Stimulated activated effector memory CD8-positive, alpha-beta T cell treated with anti-CD3 and anti-CD28 coated beads, Interleukin-12 subunit alpha, Interleukin-12 subunit beta, amount 100 ng/mL, for 72 hours (primary cell): ENCODE measurements at regions not wholly inside any gene's neighbourhood (a gene's known extent, or its start where the extent isn't known, plus 50 kb on each side); places are given as distances from the start of the nearest gene placed in this dataset.

Source experiments
- ATAC-seq: fragments of 150-1000 bp; cut with Tn5 transposase; 2 replicates; pipeline ENCODE4 v1.10.0; 2021
- DNase-seq, 2 donors: peaks; one replicate each; pipeline ENCODE4 v3.0.0; 2021 to 2022; ENCODE audit warnings: low spot score in 2 of 2
- H3K27ac Mint-ChIP-seq: one replicate; pipeline ENCODE4 v1.8.0; 2022; ENCODE audit warnings: mild to moderate bottlenecking, mixed read lengths
- H3K36me3 Mint-ChIP-seq: one replicate; pipeline ENCODE4 v1.8.0; 2022; ENCODE audit warnings: mild to moderate bottlenecking, mixed read lengths
- H3K4me1 Mint-ChIP-seq: one replicate; pipeline ENCODE4 v1.8.0; 2022; ENCODE audit warnings: mixed read lengths
- H3K4me3 Mint-ChIP-seq: one replicate; pipeline ENCODE4 v1.8.0; 2022; ENCODE audit warnings: mild to moderate bottlenecking, mixed read lengths
- H3K9me3 Mint-ChIP-seq: one replicate; pipeline ENCODE4 v1.8.0; 2022; ENCODE audit warnings: mixed read lengths

GRCh38 chr11:70630068-70630467 lies 231.7 kb downstream of the CTTN start:
- H3K27ac Mint-ChIP-seq, result no peak overlapping the region
- H3K4me1 Mint-ChIP-seq, result no peaks in the 10 kb centered on the region
- H3K9me3 Mint-ChIP-seq, result no peaks in the 10 kb centered on the region
- H3K36me3 Mint-ChIP-seq, result no peaks in the 10 kb centered on the region
- no peak for DNase-seq
- no peak for ATAC-seq
- H3K4me3 Mint-ChIP-seq, result no peak overlapping the region

- Mint-ChIP-seq H3K27ac (no peak overlapping the region), H3K4me1 (no peaks in the 10 kb centered on the region), H3K36me3 (no peaks in the 10 kb centered on the region), H3K9me3 (no peaks in the 10 kb centered on the region), H3K4me3 (no peak overlapping the region)
- ATAC-seq (no peak), DNase-seq (no peak)
Observed at GRCh38 chr11:70630816-70631623, 232.7 kb downstream of the CTTN start.

- Mint-ChIP-seq H3K9me3 (no peaks in the 10 kb centered on the region), H3K36me3 (no peaks in the 10 kb centered on the region), H3K4me1 (no peaks in the 10 kb centered on the region), H3K4me3 (no peak overlapping the region), H3K27ac (no peak overlapping the region)
- DNase-seq (no peak), ATAC-seq (no peak)
Observed at GRCh38 chr11:70631624-70632047, 233.3 kb downstream of the CTTN start.

- Mint-ChIP-seq H3K4me1 (no peaks in the 10 kb centered on the region), H3K4me3 (no peak overlapping the region), H3K36me3 (no peaks in the 10 kb centered on the region), H3K27ac (no peak overlapping the region), H3K9me3 (no peaks in the 10 kb centered on the region)
- no peak for DNase-seq
- no peak for ATAC-seq
Observed at GRCh38 chr11:70633610-70634009, 235.3 kb downstream of the CTTN start.

- no peak for ATAC-seq
Observed at GRCh38 chr11:70636659-70637058, 238.3 kb downstream of the CTTN start.

GRCh38 chr11:70637186-70637800 lies 239.0 kb downstream of the CTTN start:
- Mint-ChIP-seq H3K4me1 (no peaks in the 10 kb centered on the region), H3K4me3 (no peak overlapping the region), H3K27ac (no peak overlapping the region), H3K36me3 (no peaks in the 10 kb centered on the region), H3K9me3 (no peaks in the 10 kb centered on the region)
- no peak for ATAC-seq
- no peak for DNase-seq

More at GRCh38 chr11:70636659-70637058, 238.3 kb downstream of the CTTN start:
- DNase-seq, result no peak
- Mint-ChIP-seq H3K4me1 (no peaks in the 10 kb centered on the region), H3K27ac (no peak overlapping the region), H3K4me3 (no peak overlapping the region), H3K9me3 (no peaks in the 10 kb centered on the region), H3K36me3 (no peaks in the 10 kb centered on the region)

- Mint-ChIP-seq H3K27ac (no peak overlapping the region), H3K4me1 (no peaks in the 10 kb centered on the region)
Observed at GRCh38 chr11:70637949-70638583, 239.7 kb downstream of the CTTN start.

GRCh38 chr11:70640408-70640807 lies 242.1 kb downstream of the CTTN start:
- Mint-ChIP-seq H3K4me1 (no peaks in the 10 kb centered on the region), H3K36me3 (no peaks in the 10 kb centered on the region), H3K4me3 (no peak overlapping the region), H3K27ac (no peak overlapping the region), H3K9me3 (no peaks in the 10 kb centered on the region)
- ATAC-seq, result no peak
- DNase-seq, result no peak

More at GRCh38 chr11:70637949-70638583, 239.7 kb downstream of the CTTN start:
- DNase-seq, result no peak
- Mint-ChIP-seq H3K4me3 (no peak overlapping the region), H3K36me3 (no peaks in the 10 kb centered on the region), H3K9me3 (no peaks in the 10 kb centered on the region)
- no peak for ATAC-seq

- ATAC-seq (no peak), DNase-seq (no peak)
- H3K4me3 Mint-ChIP-seq, result no peak overlapping the region
- H3K4me1 Mint-ChIP-seq, result no peaks in the 10 kb centered on the region
- H3K36me3 Mint-ChIP-seq, result no peaks in the 10 kb centered on the region
- H3K27ac Mint-ChIP-seq, result no peak overlapping the region
- no peaks in the 10 kb centered on the region for H3K9me3 Mint-ChIP-seq
Observed at GRCh38 chr11:70641369-70641768, 243.0 kb downstream of the CTTN start.

GRCh38 chr11:70642266-70642665 lies 243.9 kb downstream of the CTTN start:
- Mint-ChIP-seq H3K27ac (no peak overlapping the region), H3K4me3 (no peak overlapping the region), H3K4me1 (no peaks in the 10 kb centered on the region), H3K36me3 (no peaks in the 10 kb centered on the region), H3K9me3 (no peaks in the 10 kb centered on the region)
- ATAC-seq, result no peak
- no peak for DNase-seq

GRCh38 chr11:70643642-70644041 lies 245.3 kb downstream of the CTTN start:
- no peak for DNase-seq
- no peak overlapping the region for H3K4me3 Mint-ChIP-seq
- no peak for ATAC-seq
- no peaks in the 10 kb centered on the region for H3K9me3 Mint-ChIP-seq
- no peak overlapping the region for H3K27ac Mint-ChIP-seq
- H3K4me1 Mint-ChIP-seq, result no peaks in the 10 kb centered on the region
- no peaks in the 10 kb centered on the region for H3K36me3 Mint-ChIP-seq

- H3K4me1 Mint-ChIP-seq, result no peaks in the 10 kb centered on the region
- no peak overlapping the region for H3K27ac Mint-ChIP-seq
- H3K9me3 Mint-ChIP-seq, result no peaks in the 10 kb centered on the region
- ATAC-seq (no peak), DNase-seq (no peak)
- no peaks in the 10 kb centered on the region for H3K36me3 Mint-ChIP-seq
- H3K4me3 Mint-ChIP-seq, result no peak overlapping the region
Observed at GRCh38 chr11:70644343-70645060, 246.2 kb downstream of the CTTN start.

- Mint-ChIP-seq H3K27ac (no peak overlapping the region), H3K4me3 (no peak overlapping the region), H3K4me1 (no peaks in the 10 kb centered on the region), H3K9me3 (no peaks in the 10 kb centered on the region), H3K36me3 (no peaks in the 10 kb centered on the region)
- no peak for ATAC-seq
- DNase-seq, result no peak
Observed at GRCh38 chr11:70645537-70645936, 247.2 kb downstream of the CTTN start.

- no peak for DNase-seq
- Mint-ChIP-seq H3K36me3 (no peaks in the 10 kb centered on the region), H3K27ac (no peak overlapping the region), H3K4me3 (no peak overlapping the region), H3K9me3 (no peaks in the 10 kb centered on the region), H3K4me1 (no peaks in the 10 kb centered on the region)
- ATAC-seq, result no peak
Observed at GRCh38 chr11:70646272-70647049, 248.1 kb downstream of the CTTN start.
